GF-D8 (cell line): ENCODE measurements at regions not wholly inside any gene's neighbourhood (a gene's known extent, or its start where the extent isn't known, plus 50 kb on each side); places are given as distances from the start of the nearest gene placed in this dataset.
"Not testable (repeated sequence)": the region's sequence is repeated elsewhere in the genome, so short reads cannot be mapped to it uniquely, and the experiment has no call there.

Experiments used
- DNase-seq: peaks from one replicate; lab custom pipeline; 2025; lab: John Stamatoyannopoulos, UW

DNA sequence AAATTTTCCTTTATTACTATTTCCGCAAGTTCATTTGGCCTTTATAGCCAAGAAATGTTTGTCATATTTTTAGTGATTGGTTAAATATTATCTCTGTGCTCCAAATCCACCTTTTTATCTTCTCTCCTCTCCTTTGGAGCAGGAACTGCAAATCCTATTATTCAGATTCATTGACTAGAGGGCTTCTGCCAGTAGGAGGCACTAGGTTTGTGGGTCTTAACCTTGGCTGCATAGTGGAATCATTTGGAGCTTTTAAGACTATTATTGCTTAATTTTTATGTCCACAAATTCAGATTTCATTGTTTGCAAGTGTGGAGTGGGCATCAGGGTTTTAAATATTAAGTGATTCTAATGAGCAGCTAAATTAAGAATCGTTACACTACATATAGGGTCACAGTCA is 75.3 kb upstream of the SYT10 start:
- DNase-seq, result no peak

DNA sequence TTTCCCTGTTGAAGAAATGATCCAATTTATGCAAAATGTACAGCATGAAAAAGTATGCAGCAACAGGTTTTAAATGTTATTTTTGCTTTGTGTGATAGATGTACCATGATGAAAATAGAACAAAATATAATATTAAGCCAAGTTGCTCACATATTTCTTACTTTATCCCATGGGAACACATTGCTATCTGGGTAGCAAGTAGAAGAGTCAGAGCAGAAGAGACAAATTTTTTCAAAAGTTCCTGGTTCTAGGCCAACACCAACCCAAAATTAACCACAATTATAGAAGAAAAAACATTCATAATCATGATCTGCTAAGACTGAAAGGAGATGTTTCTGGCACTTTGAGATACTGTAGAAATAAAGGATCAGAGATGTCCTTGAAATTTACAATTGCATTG is 79.9 kb upstream of the SYT10 start:
- DNase-seq, result no peak

GRCh38 chr12:33520505-33521302 is 81.1 kb upstream of the SYT10 start:
- not testable (repeated sequence) for DNase-seq

GRCh38 chr12:33529031-33529430 is 89.4 kb upstream of the SYT10 start:
- no peak for DNase-seq

GRCh38 chr12:33529810-33530209 is 90.2 kb upstream of the SYT10 start:
- no peak for DNase-seq

- no peak for DNase-seq
These were observed 91.6 kb upstream of the SYT10 start for GRCh38 chr12:33531261-33531660.

DNA sequence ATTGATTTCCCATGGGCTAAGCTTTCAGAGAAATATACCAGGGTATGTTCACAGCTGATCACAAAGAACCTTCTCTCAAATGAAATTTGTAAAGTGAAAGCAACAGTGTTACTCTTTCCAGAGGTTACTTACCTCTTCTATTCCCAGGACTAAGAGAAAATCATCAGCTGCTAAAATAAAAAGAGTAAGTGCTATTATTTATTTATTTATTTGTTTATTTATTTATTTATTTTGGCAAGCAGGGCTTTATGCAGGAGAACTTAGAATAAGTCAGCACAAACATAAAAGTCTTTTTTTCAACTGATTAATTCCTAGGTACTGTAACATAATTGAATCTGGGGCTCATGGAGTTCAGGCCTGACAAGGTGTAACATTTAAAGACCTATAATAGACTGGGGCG is 93.9 kb upstream of the SYT10 start:
- no peak for DNase-seq

DNA sequence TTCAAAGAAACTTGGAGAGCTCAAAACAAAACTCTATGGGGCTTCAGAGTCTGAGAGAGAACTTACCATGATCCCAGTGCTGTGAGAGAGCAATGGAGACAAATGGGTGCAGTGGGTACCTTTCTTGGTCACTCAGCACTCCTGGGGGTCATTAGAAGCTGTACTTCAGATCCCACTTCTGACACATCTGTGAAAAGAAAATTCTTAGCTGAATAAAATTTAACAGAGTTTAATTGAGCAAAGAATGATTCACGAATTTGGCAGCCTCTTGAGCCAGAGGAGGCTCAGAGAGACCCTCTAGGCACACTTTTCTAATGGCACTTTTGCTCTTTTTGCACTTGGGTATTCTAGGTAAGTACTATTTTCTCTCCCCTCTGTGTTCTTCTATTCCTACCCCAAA is 96.8 kb upstream of the SYT10 start:
- no peak for DNase-seq

DNA sequence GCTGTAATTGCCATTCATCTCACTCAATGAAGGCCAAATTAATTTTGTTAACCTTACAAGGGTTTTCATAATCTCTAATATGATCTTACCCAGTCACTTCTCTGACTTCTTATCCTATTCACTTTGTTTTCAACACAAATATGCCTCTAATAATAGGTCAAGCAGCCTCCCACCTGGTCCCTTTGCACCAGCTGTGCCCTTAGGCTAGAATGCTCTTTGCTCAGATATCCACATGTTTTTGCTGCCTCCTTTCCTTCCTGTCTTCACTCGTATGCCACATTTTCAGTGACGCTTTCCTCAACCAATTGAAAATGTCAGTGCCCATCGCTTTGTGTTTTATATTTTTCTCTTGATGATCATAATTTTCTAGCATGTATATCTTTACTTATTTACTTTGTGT is 106.4 kb upstream of the SYT10 start:
- DNase-seq, result no peak

DNA sequence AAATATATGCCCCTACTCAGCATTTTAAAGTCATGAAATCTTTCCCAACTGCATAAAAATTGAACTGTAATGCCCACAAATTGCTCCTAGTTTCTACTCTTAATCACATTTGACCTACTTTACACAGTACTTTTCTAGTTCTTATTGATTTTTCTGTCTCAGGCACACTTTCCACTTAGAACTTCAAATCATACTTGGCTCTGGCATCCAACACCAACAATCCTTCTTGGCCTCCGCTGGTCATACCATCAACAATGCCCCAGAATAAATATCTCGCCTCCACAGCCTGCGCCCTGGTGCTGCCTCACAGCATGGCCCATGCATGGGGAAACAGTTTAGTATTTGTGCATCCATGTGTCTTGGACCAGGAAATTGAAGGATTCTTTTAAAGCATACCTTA is 107.5 kb upstream of the SYT10 start:
- no peak for DNase-seq

DNA sequence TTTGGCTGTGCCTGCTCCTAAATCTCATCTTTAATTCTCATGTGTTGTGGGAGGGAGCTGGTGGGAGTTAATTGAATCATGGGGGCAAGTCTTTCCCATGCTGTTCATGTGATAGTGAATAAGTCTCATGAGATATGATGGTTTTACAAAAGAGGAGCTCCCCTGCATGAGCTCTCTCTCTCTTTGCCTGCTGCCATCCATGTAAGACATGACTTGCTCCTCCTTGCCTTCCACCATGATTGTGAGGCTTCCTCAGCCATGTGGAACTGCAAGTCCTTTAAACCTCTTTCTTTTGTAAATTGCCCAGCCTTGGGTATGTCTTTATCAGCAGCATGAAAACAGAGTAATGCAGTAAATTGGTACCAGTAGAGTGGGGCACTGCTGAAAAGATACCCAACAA is 110.6 kb upstream of the SYT10 start:
- DNase-seq, result not testable (repeated sequence)

- DNase-seq, result no peak
These were observed 111.4 kb upstream of the SYT10 start for GRCh38 chr12:33551006-33551405.

DNA sequence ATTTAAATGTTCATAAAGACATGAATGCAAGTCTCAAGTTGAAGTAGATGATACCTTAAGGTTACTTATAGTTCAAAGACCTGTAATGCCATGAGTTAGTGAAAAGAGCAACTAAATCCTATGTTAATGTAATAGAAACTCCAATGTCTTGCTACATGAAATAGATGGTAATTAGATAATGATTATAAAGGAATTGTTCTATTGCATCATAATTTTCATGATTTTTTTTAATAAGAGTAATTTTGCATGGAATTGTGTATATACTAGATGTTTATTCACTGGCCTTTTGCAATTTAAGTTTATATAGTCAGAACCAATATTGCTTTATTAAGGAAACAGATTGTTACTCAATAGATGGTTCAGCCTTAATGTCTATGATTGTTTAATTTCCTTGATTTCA is 115.5 kb upstream of the SYT10 start:
- no peak for DNase-seq

DNA sequence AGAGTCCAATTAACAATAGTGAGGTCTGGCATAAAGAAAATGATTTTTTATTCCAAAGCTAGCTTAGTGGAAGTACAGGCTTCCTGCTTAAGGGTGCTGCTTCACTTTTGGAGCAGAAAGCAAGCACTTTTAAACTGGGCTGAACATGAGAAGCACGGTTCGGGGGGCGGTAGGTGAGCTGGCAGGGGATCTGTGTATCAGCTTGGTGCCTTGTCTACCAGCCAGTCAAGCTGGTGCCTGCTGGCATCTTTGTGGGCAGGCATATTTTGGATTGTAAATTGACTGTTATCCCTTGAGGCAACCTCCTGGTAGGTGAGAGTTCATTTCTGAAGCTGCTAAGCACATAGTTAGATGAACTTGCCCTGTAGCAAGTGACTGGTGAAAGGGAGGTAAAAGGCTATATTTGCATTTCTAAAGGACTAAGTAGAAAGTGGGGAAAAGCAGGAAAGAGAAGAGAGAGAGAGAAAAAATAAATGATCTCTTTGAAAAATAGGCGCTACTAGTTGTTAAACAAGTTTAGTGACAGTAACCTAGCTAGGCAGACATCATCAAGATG is 121.1 kb upstream of the SYT10 start:
- DNase-seq, result no peak

- no peak for DNase-seq
These were observed 122.8 kb upstream of the SYT10 start for GRCh38 chr12:33562401-33562800.

DNA sequence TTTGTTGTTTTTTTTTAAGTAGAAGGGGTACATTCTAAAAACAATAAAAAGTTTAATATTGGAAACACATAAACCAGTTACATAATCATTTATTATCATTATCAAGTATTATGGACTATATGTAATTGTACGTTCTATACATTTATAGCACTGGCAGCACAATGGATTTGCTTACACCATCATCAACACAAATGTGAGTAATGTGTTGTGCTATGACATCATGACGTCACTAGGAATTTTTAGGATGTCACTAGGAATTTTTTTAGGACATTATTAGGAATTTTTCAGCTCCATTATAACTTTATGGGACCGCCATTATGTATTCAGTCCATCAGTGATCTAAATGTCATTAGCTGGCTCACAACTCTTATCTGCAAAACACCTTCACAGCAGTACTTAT is 126.8 kb upstream of the SYT10 start:
- no peak for DNase-seq

GRCh38 chr12:33575346-33575745 is 135.7 kb upstream of the SYT10 start:
- DNase-seq, result no peak

DNA sequence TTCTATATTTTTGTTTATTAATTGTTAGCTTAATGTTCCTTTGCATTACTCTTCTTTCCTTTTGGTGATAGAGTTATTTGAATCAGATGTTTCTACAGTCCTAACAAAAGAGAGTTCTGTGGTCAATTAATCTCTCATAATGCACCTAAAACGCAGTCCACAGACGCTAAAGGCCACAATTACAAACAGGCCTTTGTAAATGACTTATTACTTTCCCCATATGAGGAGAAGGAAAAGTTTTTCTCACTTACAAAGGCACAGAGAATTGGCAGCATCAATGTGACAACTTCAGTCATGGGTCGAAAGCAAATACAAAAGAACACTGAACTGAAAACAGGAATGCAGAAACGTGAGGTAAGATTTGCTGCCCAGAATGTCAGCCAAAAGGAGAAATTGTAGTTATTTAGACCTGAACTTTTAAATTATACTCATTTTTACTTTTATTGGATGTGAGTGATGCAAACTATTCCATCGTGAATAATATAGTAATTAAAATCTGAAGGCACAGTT is 142.0 kb upstream of the SYT10 start:
- DNase-seq, result no peak

DNA sequence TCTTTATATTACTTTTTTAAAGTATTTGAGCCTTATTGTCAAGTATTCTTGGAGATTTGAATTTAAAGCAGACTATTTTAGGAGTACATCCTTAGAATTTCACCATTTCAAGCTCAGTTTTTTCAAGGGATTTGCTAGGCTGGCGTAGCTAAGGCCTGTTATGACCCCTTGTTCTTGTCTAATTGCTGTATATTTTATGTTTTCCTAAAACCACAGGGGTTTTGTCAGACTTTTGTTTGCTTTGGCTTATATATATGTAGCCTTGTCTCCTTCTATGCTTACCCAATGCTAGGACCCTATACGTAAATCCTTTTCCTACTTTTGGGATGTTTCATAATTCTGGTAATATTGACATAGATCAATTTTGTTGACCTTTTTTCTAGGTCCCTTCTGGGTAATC is 147.0 kb upstream of the SYT10 start:
- DNase-seq, result no peak

- DNase-seq, result no peak
These were observed 147.7 kb upstream of the SYT10 start for GRCh38 chr12:33587354-33587753.

DNA sequence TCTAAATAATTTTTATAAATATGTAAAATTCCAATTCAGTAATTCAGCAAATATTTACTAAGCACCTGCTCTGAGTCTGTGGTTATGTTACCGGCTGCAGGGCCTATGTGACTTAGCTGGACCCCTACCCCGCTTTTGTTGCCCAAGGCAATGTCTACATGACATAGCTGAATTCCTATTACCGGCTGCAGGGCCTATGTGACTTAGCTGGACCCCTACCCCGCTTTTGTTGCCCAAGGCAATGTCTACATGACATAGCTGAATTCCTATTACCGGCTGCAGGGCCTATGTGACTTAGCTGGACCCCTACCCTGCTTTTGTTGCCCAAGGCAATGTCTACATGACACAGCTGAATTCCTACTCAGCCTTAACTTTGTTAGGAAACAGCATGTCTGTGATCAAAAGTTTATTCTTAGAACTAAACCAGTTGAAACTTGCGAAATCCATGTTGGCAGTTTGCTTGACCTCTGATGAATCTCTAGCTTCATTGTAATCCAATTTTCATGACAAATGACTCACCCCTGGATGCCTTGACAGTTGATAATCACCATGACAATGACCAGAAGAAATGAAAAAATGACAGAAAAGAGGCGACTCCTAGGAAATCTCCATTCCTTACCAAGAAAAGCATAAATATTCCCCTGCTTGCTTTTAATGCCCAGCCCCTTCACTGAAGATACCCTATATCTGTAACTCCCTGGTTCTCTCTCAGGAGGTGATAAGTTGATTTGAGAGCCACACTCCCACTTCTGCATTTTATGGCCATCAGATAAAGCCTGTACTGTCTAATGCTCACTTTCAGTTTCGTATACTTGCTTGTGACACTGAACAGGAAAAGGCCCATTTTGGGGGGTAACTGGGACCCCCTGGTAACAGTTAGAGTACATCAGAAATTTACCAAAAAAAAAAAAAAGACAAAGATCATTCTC is 148.4 kb upstream of the SYT10 start:
- DNase-seq, result peak; percentile 52

DNA sequence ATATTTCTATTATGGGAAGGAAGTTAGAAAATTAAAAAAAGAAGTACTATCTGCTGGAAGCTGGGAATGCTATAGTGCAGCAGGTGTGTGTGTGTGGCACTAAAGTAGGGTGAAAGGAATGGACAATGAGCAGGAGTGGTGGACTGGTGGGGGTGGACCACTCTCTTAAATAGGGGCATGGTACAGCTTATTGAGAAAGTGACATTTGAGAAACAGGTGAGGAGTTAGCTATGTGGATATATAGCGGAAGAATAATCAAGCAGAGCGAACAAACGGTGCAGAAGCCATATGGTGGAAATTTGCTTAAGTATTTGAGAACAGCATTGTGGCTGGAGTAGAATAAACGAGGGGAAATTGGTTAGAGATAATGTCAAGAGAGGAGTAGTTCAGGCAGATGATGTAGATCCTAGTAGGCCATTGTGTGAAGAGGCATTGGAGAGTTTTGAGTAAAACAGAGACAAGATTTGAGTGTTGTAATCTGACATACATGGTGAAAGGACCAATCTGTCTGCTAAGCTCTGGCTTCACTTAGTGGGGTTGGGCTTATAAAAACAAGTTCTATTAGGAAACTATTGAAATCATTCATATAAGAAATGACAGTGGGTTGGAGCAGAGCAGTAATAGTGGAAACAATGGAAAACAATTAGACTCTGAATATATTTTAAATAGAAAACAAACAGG is 149.2 kb upstream of the SYT10 start:
- no peak for DNase-seq
